HuH-7 (cell line): ENCODE measurements at regions not wholly inside any gene's neighbourhood (a gene's known extent, or its start where the extent isn't known, plus 50 kb on each side); places are given as distances from the start of the nearest gene placed in this dataset.
"Not testable (repeated sequence)": the region's sequence is repeated elsewhere in the genome, so short reads cannot be mapped to it uniquely, and the experiment has no call there.

Experiments used
- DNase-seq: peaks from one replicate; pipeline ENCODE4 v3.0.0; 2011; ENCODE audit warnings: low spot score

DNA sequence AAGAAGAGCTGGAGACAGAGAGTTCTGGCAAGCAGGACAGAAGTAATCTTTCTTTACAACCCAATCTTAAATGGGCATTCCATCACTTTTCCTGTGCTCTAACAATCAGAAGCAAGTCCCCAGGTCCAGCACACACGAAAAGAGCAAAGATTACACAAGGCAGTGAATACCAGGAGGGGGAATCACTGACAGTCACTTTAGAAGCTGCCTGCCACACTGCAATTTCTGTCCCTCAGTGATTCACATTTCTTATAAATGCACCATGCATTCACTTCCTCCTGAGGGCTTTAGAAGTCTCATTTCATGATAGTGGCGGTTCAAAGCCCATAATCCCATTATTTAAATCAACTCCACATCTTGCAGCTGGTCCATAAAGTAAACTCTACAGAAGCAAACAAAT lies 362.5 kb downstream of the POM121L12 start:
- DNase-seq: no peak

GRCh38 chr7:53398566-53398965 lies 363.1 kb downstream of the POM121L12 start:
- no peak for DNase-seq

GRCh38 chr7:53413021-53413420 lies 377.6 kb downstream of the POM121L12 start:
- no peak for DNase-seq

GRCh38 chr7:53415816-53416215 lies 380.4 kb downstream of the POM121L12 start:
- DNase-seq: no peak

DNA sequence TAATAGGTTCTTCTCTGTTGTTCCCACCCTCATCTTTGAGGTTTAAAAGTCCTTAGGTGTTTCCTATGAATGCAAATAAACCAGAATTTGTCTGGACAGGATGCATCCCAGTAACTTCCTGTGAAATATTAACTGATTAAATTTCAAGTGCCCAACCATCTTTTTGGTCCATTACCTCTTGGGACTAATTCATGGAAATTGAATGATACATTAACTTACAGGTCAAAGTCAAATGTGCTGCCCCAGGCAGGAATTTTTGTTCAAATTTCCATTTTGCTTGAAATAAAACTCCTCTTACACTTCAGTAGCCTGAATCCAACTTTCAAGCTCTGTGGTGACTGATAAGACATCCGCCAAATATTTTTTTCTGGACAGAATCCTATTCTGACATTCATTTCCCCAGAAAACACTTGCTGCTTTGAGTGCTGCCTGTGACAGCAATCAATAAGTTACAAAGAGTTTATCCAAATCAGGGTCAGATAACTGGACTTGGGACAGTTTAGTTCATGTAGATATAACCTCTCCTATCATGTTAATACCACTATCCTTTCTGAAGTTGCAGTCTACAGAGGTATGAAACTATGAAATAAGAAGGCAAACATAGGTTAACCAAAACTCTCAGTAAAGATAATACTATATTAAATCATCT lies 383.5 kb downstream of the POM121L12 start:
- no peak for DNase-seq

DNA sequence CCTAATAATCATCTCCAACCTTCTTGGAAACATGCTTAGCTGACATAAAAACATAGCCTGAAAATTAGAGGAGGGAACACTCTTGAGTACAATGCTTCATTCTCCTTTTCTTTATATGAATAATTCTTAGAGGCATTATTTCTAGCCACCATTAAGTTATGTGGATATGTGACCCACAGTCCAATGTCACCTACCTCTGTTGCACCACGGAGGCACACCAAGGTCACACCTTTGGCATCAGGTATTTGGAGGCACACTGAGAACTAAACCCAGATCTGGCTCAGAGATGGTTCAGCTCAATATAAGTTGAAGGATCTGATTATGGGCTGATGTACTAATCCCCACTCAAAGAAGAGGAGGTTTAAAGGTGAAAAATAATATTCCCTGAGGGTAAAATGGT lies 385.1 kb downstream of the POM121L12 start:
- DNase-seq: no peak

GRCh38 chr7:53422291-53422690 lies 386.9 kb downstream of the POM121L12 start:
- DNase-seq: no peak

- DNase-seq: no peak
These were observed 390.8 kb downstream of the POM121L12 start for GRCh38 chr7:53426145-53426750.

- no peak for DNase-seq
These were observed 392.6 kb downstream of the POM121L12 start for GRCh38 chr7:53428045-53428444.

DNA sequence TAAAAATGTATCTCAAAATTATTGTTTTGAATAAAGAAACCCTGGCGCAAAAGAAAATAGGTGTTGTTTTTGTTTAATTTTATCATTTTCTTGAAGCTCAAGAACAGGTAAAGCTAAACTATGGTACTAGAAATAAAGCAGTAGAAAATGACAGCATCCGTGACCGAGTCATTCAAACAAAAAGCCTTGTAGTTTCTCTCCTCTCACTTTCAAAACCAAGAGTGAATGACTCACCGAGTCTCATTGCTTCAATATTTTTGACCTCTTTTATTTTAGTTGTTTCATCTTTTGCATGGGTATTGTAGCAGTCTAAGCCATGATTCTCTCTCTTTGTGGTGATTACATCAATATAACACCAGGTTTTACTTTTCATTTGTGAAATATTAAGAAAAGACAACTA lies 396.5 kb downstream of the POM121L12 start:
- DNase-seq: no peak

GRCh38 chr7:53437336-53437735 lies 401.9 kb downstream of the POM121L12 start:
- DNase-seq: no peak

DNA sequence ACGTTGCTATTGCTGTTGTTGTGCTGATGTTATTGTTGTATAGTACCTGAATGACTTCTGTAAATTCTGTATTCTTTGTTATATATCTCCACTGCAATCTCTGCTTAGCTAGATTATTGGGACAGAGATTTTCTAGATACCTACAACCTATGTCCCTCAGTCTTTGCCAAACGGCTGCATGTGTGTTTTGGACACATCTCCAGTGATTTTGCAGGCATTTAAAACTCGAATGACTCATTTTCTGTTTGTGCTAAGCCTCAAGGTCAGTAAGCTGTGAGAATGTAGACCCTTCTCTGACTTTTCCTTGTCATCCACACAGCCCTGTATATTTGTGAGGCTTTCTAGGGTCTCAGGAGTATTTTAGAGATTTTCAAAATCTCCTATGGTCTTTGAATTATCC lies 410.7 kb downstream of the POM121L12 start:
- no peak for DNase-seq

DNA sequence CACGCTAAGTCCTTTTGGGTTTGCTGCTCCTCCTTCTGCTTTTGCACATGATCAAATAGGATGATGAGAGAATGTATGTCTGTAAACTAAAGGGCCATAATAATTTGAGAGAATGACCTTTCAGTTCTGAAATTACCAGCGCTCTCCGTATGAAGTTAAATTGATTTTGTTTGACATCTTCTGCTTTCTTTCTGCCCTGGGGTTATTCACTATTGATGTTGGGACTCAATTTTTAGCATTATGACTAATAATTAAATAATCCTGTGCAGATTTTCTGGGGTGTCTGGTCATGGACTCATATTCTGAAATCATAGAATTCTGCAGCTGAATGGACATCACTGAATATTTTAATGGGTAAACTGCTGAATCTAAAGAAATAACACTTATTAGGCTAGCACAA lies 423.2 kb downstream of the POM121L12 start:
- DNase-seq: no peak

- DNase-seq: no peak
These were observed 430.9 kb downstream of the POM121L12 start for GRCh38 chr7:53466371-53466770.

- DNase-seq: no peak
These were observed 435.0 kb downstream of the POM121L12 start for GRCh38 chr7:53470336-53470970.

DNA sequence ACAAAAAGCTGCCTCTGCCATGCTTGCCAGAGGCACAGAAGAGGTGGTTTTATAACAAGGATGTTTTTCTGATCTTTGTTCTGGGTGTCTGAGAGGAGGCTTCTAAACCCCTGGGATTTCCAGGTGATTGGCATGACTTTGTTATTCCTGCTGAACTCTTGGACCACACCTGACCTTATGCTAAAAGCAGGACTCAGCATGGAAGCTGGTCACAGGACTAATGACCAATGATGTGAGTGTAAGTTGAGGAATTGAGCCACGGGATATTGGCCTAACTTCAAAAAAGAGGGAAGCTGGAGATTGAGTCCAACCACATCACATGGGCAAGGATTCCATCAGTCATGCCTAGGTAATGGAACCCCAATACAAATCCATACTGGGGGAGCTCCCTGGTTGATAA lies 437.9 kb downstream of the POM121L12 start:
- no peak for DNase-seq

DNA sequence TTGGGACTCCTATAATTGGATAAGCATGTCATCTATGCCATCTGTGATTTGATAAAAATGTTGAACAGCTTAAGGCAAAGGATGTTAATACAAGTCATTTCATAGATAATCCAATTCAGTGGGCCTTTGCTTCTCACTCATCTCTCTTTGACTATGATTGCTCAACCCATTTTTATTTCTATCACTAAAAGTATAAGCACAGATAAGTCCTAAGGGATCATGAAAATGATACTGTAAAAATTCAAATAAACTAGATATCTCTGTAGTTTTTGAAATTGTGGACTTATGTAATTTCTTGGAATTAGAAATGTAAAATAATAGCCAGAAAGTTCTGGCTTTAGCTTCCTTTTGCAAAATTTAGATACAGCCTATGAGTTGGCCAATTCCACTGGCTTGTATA lies 440.3 kb downstream of the POM121L12 start:
- no peak for DNase-seq

DNA sequence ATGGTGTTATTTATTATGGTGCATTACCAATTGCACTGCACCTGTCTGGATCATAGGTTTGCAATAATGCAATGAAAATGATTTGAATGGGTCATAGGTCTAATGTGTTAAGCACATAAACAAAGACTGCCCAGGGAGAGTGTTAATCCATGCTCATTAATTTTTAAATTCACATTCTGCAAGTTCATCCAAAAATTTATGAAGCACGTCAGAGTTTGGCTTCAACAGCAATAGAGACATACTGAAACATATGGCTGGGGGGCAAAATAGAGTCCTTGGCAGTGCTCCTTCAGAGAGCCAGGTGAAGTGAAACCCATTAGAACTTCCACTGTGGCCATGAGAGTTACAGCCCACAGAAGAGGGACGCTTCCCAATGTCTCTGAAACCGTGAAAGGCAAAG lies 441.1 kb downstream of the POM121L12 start:
- no peak for DNase-seq

GRCh38 chr7:53485354-53485753 lies 449.9 kb downstream of the POM121L12 start:
- no peak for DNase-seq

- no peak for DNase-seq
These were observed 455.6 kb downstream of the POM121L12 start for GRCh38 chr7:53491051-53491450.

- DNase-seq: not testable (repeated sequence)
These were observed 459.7 kb downstream of the POM121L12 start for GRCh38 chr7:53495181-53495580.

GRCh38 chr7:53500076-53500475 lies 464.6 kb downstream of the POM121L12 start:
- DNase-seq: no peak

DNA sequence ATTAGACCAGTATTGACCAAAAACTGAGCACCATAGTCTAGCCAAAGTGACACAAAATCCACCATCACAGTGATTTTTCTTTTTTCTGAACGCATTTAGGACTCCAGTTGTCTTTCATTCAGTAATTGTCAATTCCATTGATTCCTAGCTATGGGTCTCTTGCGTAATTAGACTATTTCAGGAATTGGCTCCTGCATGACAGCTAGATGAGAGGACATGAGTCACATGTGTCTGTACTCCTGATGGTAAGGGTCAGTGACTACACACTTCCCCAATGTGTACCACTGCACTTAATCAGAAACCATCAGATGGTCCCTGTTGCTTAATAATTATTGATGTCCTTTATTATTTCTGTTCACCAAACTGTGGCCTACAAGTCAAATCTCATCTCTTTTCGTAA lies 469.5 kb downstream of the POM121L12 start:
- DNase-seq: no peak

DNA sequence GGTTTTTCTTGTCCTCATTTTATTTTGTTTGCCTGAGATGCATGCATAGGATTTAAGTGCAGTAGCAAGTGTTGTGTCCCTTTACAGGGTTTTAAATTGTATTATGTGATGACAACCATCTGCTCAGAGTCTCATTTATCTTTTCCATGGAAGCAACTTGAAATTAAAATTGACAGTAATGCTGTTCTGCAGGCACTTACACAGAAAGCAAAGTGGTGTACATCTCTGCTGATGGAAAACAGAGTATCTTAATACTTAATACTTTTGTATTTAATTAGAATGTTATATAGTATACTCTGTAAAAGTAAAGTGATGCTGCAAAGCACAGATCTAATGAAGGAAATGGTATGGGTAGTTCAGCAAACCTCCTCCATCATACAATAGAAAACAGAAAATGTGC lies 482.9 kb downstream of the POM121L12 start:
- DNase-seq: no peak
